Loucy (cell line): ENCODE measurements at regions not wholly inside any gene's neighbourhood (a gene's known extent, or its start where the extent isn't known, plus 50 kb on each side); places are given as distances from the start of the nearest gene placed in this dataset.

Experiments
- H2AFZ ChIP-seq: fragments of 200-600 bp; sonication (generic); 2 replicates; pipeline ENCODE4 v1.6.0; 2016; ENCODE audit warnings: antibody characterized with exemption, mild to moderate bottlenecking, low read length, moderate library complexity
- H3F3A ChIP-seq: fragments of 200-600 bp; 2 replicates; pipeline ENCODE4 v1.6.0; 2016; ENCODE audit warnings: antibody characterized with exemption, low read depth, mild to moderate bottlenecking
- H3K27me3 ChIP-seq: fragments of 200-600 bp; sonication (generic); 2 replicates; pipeline ENCODE4 v1.6.1; 2014; ENCODE audit warnings: low read length, mild to moderate bottlenecking; ENCODE audit not compliant: insufficient read depth, poor library complexity, severe bottlenecking
- H3K36me3 ChIP-seq: fragments of 200-600 bp; sonication (generic); 2 replicates; pipeline ENCODE4 v1.6.1; 2016; ENCODE audit warnings: low read length; ENCODE audit not compliant: insufficient read depth
- H3K4me1 ChIP-seq: fragments of 200-600 bp; sonication (generic); 2 replicates; pipeline ENCODE4 v1.5.1; 2014; ENCODE audit warnings: low read length, mild to moderate bottlenecking; ENCODE audit not compliant: insufficient read depth, poor library complexity, severe bottlenecking
- H3K4me2 ChIP-seq: fragments of 200-600 bp; sonication (generic); 2 replicates; pipeline ENCODE4 v1.6.0; 2014; ENCODE audit warnings: antibody characterized with exemption, low read length, low read depth, mild to moderate bottlenecking; ENCODE audit not compliant: poor library complexity, severe bottlenecking
- H3K4me3 ChIP-seq: fragments of 200-600 bp; sonication (generic); 2 replicates; pipeline ENCODE4 v1.5.1; 2014; ENCODE audit warnings: low read length, mild to moderate bottlenecking, mixed read lengths; ENCODE audit not compliant: poor library complexity, severe bottlenecking
- H3K79me2 ChIP-seq: fragments of 200-600 bp; sonication (generic); 2 replicates; pipeline ENCODE4 v1.6.1; 2014; ENCODE audit warnings: low read length; ENCODE audit not compliant: insufficient read depth
- H3K9ac ChIP-seq: fragments of 200-600 bp; sonication (generic); 2 replicates; pipeline ENCODE4 v1.6.0; 2014; ENCODE audit warnings: mild to moderate bottlenecking, low read depth, low read length, moderate library complexity; ENCODE audit not compliant: poor library complexity, severe bottlenecking
- H3K9me2 ChIP-seq: fragments of 200-600 bp; sonication (generic); replicated peaks from 2 replicates; pipeline ENCODE4 v1.6.1; 2016; ENCODE audit warnings: low read depth, low read length, mixed read lengths
- H3K9me3 ChIP-seq: fragments of 200-600 bp; sonication (generic); 2 replicates; pipeline ENCODE4 v1.6.1; 2014; ENCODE audit warnings: mild to moderate bottlenecking, antibody characterized with exemption, low read length, low read depth; ENCODE audit not compliant: insufficient read depth
- H4K20me1 ChIP-seq: fragments of 200-600 bp; sonication (generic); 2 replicates; pipeline ENCODE4 v1.6.0; 2014; ENCODE audit warnings: antibody characterized with exemption, low read length, mild to moderate bottlenecking; ENCODE audit not compliant: insufficient read depth, poor library complexity, severe bottlenecking
- EZH2phosphoT487 ChIP-seq: fragments of 200-600 bp; IDR thresholded peaks from 2 replicates; pipeline ENCODE4 v1.6.1; 2018; ENCODE audit warnings: antibody characterized with exemption, mild to moderate bottlenecking, moderate library complexity, borderline replicate concordance
- TF ChIP-seq, protein P1 (sequence below): fragments of 200-600 bp; sonication (generic); conservative IDR thresholded peaks from 2 replicates; pipeline ENCODE4 v1.5.1; 2014; ENCODE audit warnings: mild to moderate bottlenecking, antibody characterized with exemption, low read length

DNA sequence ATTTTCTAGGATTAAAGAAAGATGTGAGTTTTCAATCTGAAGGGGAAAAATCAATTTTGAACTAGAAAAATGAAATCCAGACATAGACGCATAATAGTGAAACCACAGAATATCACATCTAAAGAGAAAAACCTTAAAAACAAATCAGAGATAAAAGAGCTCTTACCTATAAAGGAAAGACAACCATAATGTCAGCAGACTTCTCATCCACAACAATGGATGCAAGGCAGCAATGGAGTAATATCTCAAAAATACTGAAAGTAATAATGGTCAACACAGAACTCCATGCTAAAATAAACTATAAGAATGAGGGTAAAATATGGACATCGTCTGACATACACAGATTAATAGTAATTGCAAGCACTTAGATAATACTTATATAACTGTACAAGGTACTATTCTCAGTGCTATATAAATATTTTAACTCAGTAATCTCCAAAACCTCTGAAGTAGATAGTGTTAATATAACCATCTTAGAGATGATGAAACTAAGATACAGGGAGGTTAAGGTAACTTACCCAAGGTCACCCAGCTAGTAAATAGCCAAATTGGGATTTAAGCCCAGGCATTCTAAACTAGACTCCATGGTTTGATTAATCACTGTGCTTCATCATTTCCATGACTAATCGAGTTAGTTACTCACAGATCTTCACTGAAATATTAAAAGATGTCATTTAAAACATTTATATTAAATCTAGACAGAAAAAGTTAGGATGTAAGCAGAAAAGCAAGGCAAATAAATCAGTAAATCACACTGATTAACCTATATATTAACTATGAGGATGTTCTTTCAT, 89.4 kb upstream of the SPTBN1 start:
- H3K4me2 ChIP-seq, result no peak overlapping the region
- no peaks in the 10 kb centered on the region for H3F3A ChIP-seq
- no peaks in the 10 kb centered on the region for H3K36me3 ChIP-seq
- peaks cover 7% of the 10 kb centered on the region for H3K27me3 ChIP-seq
- H3K9me2 ChIP-seq, result no peaks in the 10 kb centered on the region
- H3K79me2 ChIP-seq, result no peaks in the 10 kb centered on the region
- H3K4me3 ChIP-seq, result no peak overlapping the region
- no peak overlapping the region for H2AFZ ChIP-seq
- no peak overlapping the region for H3K9ac ChIP-seq
- TF ChIP-seq, protein P1, sequence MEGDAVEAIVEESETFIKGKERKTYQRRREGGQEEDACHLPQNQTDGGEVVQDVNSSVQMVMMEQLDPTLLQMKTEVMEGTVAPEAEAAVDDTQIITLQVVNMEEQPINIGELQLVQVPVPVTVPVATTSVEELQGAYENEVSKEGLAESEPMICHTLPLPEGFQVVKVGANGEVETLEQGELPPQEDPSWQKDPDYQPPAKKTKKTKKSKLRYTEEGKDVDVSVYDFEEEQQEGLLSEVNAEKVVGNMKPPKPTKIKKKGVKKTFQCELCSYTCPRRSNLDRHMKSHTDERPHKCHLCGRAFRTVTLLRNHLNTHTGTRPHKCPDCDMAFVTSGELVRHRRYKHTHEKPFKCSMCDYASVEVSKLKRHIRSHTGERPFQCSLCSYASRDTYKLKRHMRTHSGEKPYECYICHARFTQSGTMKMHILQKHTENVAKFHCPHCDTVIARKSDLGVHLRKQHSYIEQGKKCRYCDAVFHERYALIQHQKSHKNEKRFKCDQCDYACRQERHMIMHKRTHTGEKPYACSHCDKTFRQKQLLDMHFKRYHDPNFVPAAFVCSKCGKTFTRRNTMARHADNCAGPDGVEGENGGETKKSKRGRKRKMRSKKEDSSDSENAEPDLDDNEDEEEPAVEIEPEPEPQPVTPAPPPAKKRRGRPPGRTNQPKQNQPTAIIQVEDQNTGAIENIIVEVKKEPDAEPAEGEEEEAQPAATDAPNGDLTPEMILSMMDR, result no peak
- no peak for TF ChIP-seq EZH2phosphoT487
- no peaks in the 10 kb centered on the region for H4K20me1 ChIP-seq
- no peaks in the 10 kb centered on the region for H3K4me1 ChIP-seq
- peaks cover 15% of the 10 kb centered on the region for H3K9me3 ChIP-seq

DNA sequence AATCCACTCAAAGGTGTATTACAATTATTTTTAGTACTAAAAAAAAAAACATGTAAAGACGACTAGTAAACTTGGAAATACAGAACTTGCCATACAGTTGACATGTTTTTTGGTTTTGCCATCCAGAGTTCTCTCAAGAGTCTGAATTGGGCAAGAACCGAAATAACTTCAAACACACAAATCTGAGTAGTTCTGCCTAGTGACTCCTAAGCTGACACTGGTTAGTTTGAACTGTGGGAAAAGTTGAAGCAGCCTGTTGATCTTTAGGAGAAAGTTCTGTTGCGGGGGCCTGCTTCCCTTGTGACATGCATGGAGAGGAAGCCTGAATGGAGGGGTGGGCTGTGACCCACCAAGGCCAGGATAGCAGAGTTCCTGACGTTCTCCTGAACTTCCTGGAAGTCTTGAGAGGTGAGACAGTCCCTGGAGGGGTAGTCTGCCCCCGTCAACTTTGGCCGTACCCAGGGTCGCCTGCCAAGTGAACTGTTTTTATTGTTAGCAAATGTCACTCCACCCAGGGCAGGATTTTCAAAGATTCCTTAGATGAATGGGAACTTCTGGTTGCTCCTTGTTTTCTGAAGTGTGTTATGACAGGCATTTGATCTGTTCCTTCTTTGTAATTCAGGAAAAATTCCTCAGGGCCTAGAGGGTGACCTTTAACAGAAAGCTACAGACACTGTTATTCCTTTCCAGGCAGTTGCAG, 85.6 kb upstream of the SPTBN1 start:
- Histone ChIP-seq H3K9me3 (peaks cover 15% of the 10 kb centered on the region), H3K79me2 (no peaks in the 10 kb centered on the region), H2AFZ (no peak overlapping the region), H4K20me1 (no peaks in the 10 kb centered on the region), H3K9me2 (no peaks in the 10 kb centered on the region), H3K4me1 (no peaks in the 10 kb centered on the region), H3F3A (no peaks in the 10 kb centered on the region), H3K27me3 (peaks cover 7% of the 10 kb centered on the region), H3K36me3 (no peaks in the 10 kb centered on the region), H3K9ac (no peak overlapping the region), H3K4me2 (no peak overlapping the region), H3K4me3 (no peak overlapping the region)
- no peak for TF ChIP-seq EZH2phosphoT487
- TF ChIP-seq, protein P1, result no peak

DNA sequence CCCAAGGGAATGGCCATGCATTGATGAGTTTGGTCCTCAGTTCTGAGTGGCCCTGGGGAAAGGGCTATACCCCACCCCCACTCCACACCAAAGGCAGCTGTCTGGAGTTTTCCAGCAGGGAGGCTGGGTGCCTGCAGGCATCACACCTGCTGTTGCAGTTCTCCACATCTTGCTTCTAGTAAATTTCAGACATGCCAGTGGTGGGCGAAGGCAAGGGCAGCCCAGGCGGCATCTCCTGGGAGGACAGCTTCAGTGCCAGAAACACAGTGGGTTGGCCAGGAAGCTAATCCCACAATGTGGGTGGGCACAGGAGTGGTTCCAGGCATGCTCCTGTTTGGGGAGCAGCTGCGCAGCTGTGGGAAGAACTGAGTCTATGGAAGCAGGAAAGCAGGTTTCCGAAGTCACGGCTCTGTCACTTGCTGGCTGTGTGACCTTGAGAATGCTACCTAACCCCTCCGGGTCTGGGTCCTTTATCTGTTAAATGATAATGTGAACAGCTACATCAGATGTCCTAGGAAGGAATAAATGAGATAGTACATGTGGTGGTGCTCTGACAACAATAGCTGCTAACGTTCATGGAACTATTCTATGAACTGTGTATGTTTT, 84.6 kb upstream of the SPTBN1 start:
- Histone ChIP-seq H3K4me3 (no peak overlapping the region), H3K9me2 (no peaks in the 10 kb centered on the region), H3K9ac (no peak overlapping the region), H3F3A (no peaks in the 10 kb centered on the region), H4K20me1 (no peaks in the 10 kb centered on the region), H3K27me3 (peaks cover 14% of the 10 kb centered on the region), H3K4me1 (no peaks in the 10 kb centered on the region), H3K79me2 (no peaks in the 10 kb centered on the region), H3K4me2 (no peak overlapping the region), H2AFZ (no peak overlapping the region), H3K9me3 (peaks cover 11% of the 10 kb centered on the region), H3K36me3 (no peaks in the 10 kb centered on the region)
- TF ChIP-seq, protein P1, result no peak
- no peak for TF ChIP-seq EZH2phosphoT487
